Osteoblast (primary cell): ENCODE measurements at regions not wholly inside any gene's neighbourhood (a gene's known extent, or its start where the extent isn't known, plus 50 kb on each side); places are given as distances from the start of the nearest gene placed in this dataset.

Experiments used
- DNase-seq: peaks from one replicate; pipeline ENCODE4 v3.0.0; 2011; ENCODE audit warnings: low spot score, mixed read lengths; ENCODE audit not compliant: insufficient read length; ENCODE audit errors: missing footprints
- H2AFZ ChIP-seq: 2 replicates; pipeline ENCODE4 v1.6.0; 2011; ENCODE audit warnings: mild to moderate bottlenecking, low read length
- H3K27ac ChIP-seq: 2 replicates; pipeline ENCODE4 v1.5.1; 2011; ENCODE audit warnings: mild to moderate bottlenecking, low read depth, low read length, moderate library complexity
- H3K27me3 ChIP-seq: 2 replicates; pipeline ENCODE4 v1.6.0; 2012; ENCODE audit warnings: mild to moderate bottlenecking, control low read depth, inconsistent platforms, low read length, moderate library complexity; ENCODE audit not compliant: insufficient read depth
- H3K36me3 ChIP-seq: 2 replicates; pipeline ENCODE4 v1.5.1; 2011; ENCODE audit warnings: mild to moderate bottlenecking, low read length, control low read depth, moderate library complexity; ENCODE audit not compliant: insufficient read depth
- H3K4me1 ChIP-seq: 2 replicates; pipeline ENCODE4 v1.5.1; 2011; ENCODE audit warnings: mild to moderate bottlenecking, low read length, control low read depth, moderate library complexity; ENCODE audit not compliant: insufficient read depth
- H3K4me2 ChIP-seq: 2 replicates; pipeline ENCODE4 v1.6.0; 2011; ENCODE audit warnings: mild to moderate bottlenecking, low read length; ENCODE audit not compliant: insufficient read depth
- H3K4me3 ChIP-seq: fragments of 200-600 bp; sonication (generic); 3 replicates; pipeline ENCODE4 v1.5.1; 2012; ENCODE audit warnings: mild to moderate bottlenecking, low read length, inconsistent platforms; ENCODE audit not compliant: insufficient read depth
- H3K79me2 ChIP-seq: 2 replicates; pipeline ENCODE4 v1.6.0; 2012; ENCODE audit warnings: mild to moderate bottlenecking, low read length, control low read depth, inconsistent platforms; ENCODE audit not compliant: insufficient read depth
- H3K9me3 ChIP-seq: 2 replicates; pipeline ENCODE4 v1.5.1; 2011; ENCODE audit warnings: low read depth, low read length, control low read depth
- H4K20me1 ChIP-seq: 2 replicates; pipeline ENCODE4 v1.6.0; 2012; ENCODE audit warnings: mild to moderate bottlenecking, low read length, control low read depth; ENCODE audit not compliant: insufficient read depth
- CTCF ChIP-seq: IDR thresholded peaks from 2 replicates; pipeline ENCODE4 v1.5.1; 2011; ENCODE audit warnings: mild to moderate bottlenecking, low read depth, low read length, moderate library complexity; ENCODE audit errors: extremely low read depth

DNA sequence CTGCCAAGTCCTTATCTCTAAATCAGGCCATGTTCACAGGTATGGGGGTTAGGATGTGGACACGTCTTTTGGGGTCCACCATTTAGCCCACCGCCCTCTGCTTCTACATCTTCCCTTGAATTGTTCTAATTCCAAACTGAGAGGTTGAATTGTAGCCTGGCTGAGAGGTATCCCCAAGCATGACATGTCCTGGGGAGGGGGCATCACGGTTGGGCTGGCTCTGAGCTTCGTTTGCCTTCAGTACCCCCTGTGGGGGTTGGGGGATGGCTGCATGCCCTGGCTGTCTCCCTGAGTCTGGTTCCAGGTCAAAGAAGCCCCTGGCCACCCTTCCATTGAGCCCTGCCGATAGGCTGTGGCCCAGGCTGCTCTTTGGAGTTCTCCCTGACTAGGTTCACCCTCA, 204.6 kb downstream of the GLRX3 start:
- H3K79me2 ChIP-seq: no peaks in the 10 kb centered on the region
- H2AFZ ChIP-seq: no peak overlapping the region
- no peak overlapping the region for H3K4me2 ChIP-seq
- TF ChIP-seq CTCF: no peak
- no peaks in the 10 kb centered on the region for H3K36me3 ChIP-seq
- no peaks in the 10 kb centered on the region for H3K27me3 ChIP-seq
- no peak overlapping the region for H3K4me3 ChIP-seq
- no peaks in the 10 kb centered on the region for H4K20me1 ChIP-seq
- H3K27ac ChIP-seq: no peak overlapping the region
- no peak for DNase-seq
- peaks cover 7% of the 10 kb centered on the region for H3K9me3 ChIP-seq
- no peaks in the 10 kb centered on the region for H3K4me1 ChIP-seq

DNA sequence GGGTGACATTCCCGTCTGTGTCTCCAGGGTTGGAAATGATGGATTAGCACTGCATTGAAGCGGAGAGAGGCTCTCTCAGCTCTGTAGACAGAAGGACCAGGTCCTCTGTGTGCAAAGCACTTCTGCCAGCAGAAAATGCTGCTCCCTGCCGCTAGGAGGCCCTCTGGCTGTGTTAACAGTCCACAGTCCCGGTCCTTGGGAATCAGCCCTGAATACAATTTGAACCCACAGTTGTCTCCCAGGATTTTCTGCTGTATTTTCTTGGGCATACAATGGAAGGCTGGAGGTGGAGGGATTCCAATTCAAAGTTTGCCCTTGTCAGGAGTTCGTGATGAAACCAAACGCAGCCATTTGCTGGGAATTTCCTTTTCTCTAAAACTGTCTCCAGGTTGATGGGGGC, 205.2 kb downstream of the GLRX3 start:
- Histone ChIP-seq H3K9me3 (peaks cover 7% of the 10 kb centered on the region), H3K4me3 (no peak overlapping the region), H4K20me1 (no peaks in the 10 kb centered on the region), H3K36me3 (no peaks in the 10 kb centered on the region), H3K4me2 (no peak overlapping the region), H3K4me1 (no peaks in the 10 kb centered on the region), H2AFZ (no peak overlapping the region), H3K79me2 (no peaks in the 10 kb centered on the region), H3K27me3 (no peaks in the 10 kb centered on the region), H3K27ac (no peak overlapping the region)
- TF ChIP-seq CTCF: no peak
- DNase-seq: no peak

- Histone ChIP-seq H3K4me3 (no peak overlapping the region), H3K4me1 (no peaks in the 10 kb centered on the region), H4K20me1 (no peaks in the 10 kb centered on the region), H3K79me2 (no peaks in the 10 kb centered on the region), H3K36me3 (no peaks in the 10 kb centered on the region), H3K9me3 (peaks cover 7% of the 10 kb centered on the region), H2AFZ (no peak overlapping the region), H3K27ac (no peak overlapping the region), H3K27me3 (no peaks in the 10 kb centered on the region), H3K4me2 (no peak overlapping the region)
- no peak for TF ChIP-seq CTCF
- no peak for DNase-seq
These were observed 209.5 kb downstream of the GLRX3 start for GRCh38 chr10:130345728-130346127.

DNA sequence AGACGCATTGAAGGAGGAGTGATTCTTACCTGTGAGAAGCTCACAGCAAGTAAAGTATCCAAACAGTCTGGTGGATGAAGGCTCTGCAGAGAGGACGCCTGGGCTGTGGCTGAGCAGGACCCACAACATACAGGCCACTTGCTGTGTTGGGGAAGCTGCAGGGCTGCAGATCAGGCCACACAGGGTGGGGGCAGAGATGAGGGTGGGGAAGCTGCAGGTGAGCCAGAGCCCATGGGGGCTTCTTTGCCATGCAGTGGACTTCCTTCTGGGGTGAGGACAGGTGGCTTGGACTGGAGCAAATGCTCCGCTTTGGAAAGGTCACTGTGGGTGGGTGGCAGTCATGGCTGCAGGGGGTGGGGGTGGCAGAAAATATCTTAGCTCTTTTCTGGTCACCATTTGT, 214.8 kb downstream of the GLRX3 start:
- Histone ChIP-seq H2AFZ (no peak overlapping the region), H3K4me1 (no peaks in the 10 kb centered on the region), H3K27me3 (no peaks in the 10 kb centered on the region), H3K79me2 (no peaks in the 10 kb centered on the region), H3K36me3 (no peaks in the 10 kb centered on the region), H3K27ac (no peak overlapping the region), H3K9me3 (peaks cover 3% of the 10 kb centered on the region), H4K20me1 (no peaks in the 10 kb centered on the region), H3K4me2 (no peak overlapping the region), H3K4me3 (no peak overlapping the region)
- DNase-seq: no peak
- no peak for TF ChIP-seq CTCF
